HG03354 (cell line): ENCODE measurements at regions not wholly inside any gene's neighbourhood (a gene's known extent, or its start where the extent isn't known, plus 50 kb on each side); places are given as distances from the start of the nearest gene placed in this dataset.
"Not testable (repeated sequence)": the region's sequence is repeated elsewhere in the genome, so short reads cannot be mapped to it uniquely, and the experiment has no call there.

ENCODE experiments used
- ATAC-seq: cut with Tn5 transposase; IDR thresholded peaks from one replicate; pipeline ENCODE4 v1.9.1; 2021; ENCODE audit warnings: mild to moderate bottlenecking; ENCODE audit not compliant: unreplicated experiment, poor library complexity, severe bottlenecking

DNA sequence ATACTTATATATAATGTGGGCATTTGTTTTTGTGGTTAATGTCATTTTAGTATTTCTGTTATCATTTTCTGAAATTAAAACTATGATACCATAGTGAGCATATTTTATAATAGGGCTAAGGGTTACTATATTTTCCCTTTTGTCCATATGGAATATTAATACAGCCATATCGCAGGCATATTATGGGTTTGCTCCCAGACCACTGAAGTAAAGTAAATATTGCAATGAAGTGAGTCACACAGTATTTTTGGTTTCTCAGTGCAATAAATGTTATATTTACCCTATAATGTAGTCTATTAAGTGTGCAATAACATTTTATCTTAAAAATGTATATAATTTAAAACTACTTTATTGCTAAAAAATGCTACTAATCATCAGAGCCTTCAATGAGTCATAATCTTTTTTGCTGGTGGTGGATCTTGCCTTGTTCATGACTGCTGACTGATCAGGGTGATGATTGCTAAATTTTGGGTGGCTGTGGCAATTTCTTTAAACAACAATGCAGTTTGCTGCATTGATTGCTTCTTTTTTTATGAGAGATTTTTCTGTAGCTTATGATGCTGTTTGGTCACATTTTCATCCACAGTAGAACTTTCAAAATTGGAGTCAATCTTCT, 1044.5 kb upstream of the NOVA1 start:
- ATAC-seq, result no peak

DNA sequence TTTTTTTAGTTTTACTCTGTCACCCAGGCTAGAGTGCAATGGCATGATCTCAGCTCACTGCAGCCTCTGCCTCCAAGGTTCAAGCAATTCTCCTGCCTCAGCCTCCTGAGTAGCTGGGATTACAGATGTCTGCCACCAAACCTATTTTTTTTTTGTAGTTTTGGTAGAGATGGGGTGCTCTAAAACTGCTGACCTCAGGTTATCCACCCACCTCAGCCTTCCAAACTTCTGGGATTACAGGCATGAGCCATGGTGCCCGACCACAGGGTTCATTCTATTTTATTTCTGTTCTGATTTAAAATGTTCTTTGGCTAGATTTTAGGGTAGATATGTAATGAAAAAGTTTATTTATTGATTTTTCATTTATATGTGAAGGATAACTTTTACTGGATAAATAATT, 1062.8 kb upstream of the NOVA1 start:
- ATAC-seq, result no peak

DNA sequence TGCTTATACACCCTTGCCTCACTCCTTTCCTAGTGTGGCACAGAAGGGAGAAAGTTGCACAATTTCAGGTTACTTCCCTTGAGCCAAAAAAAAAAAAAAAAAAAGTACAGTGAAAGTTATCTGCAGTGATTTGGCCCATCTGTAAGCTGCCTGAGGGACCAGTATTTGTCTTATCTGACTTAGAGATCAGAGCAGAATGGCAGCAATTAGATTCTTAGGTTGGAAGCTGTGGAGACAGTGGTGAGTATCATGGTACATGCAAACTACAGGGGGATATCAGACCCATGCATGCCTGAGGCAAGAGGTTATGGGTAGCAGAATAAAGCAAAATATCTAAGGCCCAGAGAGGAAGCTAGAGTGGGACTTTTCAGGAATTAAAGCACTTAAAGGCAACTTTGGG, 1070.7 kb upstream of the NOVA1 start:
- ATAC-seq, result no peak

DNA sequence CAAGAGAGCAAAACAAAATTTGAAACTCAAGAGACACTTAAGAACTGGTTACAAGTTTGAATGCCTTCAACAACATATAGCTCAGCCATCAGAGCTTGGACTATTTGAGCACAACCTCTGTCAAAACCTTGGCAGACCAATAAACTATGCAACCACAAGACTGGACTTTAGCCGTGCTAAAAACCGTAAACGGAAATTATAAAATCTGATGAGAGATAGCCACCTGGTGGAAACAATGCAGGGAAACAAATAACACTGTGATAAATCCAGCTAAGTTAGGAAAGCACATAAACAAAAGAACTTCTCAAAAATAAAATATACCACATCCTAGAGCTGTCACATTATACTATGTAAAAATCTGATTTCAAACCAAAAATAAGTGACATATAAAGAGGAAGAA, 1074.2 kb upstream of the NOVA1 start:
- no peak for ATAC-seq

DNA sequence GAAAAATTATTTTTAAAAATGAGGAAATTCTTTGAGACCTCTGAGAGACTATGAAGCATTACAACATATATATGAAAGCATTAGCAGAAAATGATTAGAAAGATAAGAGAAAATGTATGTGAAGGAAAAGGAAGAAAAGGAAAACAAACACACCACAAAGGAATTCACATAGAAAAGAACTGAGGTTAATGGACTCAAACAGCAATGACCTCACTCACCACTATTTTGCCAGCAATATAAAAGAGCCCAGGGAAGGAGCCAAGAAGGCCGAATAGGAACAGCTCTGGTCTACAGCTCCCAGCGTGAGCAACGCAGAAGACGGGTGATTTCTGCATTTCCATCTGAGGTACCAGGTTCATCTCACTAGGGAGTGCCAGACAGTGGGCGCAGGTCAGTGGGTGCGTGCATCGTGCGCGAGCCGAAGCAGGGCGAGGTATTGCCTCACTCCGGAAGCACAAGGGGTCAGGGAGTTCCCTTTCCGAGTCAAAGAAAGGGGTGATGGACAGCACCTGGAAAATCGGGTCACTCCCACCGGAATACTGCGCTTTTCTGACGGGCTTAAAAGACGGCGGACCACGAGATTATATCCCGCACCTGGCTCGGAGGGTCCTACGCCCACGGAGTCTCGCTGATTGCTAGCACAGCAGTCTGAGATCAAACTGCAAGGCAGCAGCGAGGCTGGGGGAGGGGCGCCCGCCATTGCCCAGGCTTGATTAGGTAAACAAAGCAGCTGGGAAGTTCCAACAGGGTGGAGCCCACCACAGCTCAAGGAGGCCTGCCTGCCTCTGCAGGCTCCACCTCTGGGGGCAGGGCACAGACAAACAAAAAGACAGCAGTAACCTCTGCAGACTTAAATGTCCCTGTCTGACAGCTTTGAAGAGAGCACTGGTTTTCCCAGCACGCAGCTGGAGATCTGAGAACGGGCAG, 1075.2 kb upstream of the NOVA1 start:
- not testable (repeated sequence) for ATAC-seq

DNA sequence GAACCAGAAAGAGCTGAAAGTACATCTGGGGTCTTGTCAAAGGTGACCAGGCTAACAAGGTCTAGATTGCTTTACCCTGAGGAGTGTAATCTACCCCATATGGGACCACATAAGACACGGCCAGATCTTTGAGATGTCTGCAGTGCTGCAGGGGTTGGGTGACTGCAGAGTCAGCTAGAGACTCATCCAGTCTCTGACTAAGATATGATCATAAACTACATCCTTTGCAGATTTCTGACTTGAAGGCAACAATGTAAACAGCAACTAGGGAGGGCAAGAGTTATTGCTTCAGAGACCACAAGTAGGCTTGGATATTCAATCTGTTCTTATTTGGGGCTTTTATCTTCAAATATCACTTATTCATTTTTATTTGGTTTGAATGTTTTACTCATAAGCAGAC, 1080.5 kb upstream of the FOXG1 start:
- ATAC-seq, result no peak

DNA sequence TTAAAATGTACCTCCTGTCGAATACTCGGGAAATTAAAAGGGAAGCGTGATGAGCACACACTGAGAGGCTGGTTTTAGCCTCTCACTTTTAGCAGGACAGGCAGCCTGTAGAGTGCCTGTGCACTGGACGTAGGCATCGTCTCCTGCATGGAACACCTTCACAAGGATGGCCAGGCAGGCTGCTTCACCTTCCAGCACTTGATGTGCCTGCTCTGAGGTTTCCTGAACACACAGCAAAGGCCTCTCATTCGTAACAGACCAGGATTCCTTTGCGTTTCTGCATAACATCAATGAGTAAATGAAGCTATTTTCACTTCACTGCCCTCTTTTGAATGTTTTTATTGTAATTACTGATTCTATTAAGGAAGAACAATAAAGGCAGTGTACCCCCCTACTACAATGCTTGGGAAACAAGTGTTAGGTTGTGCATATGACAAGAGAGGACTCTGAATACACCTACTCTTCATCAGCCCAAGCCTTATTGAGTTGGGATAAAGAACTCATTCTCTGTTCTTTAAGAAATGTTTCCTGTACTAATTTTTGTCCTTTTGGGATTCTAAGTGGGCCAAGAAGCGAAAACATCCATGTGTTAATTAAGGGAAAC, 1077.6 kb upstream of the FOXG1 start:
- ATAC-seq, result no peak

DNA sequence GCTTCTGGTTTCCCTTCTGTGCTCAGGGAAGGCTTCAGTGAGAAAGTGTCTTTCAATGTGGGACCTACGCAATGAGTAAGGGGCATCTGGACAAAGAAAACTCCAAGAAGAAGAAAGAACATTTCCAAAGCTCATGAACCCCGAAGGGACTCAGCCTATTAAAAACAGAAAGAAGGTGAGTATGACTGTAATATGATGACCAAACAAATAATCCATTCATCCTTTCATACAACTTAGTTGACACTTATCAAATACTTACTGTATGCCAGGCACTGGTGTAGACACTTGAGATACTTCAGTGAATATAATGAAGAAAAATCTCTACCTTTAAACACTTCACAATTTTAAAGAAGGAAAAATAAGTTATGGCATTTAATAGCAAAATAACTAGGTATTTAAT, 1054.2 kb upstream of the FOXG1 start:
- ATAC-seq, result no peak

DNA sequence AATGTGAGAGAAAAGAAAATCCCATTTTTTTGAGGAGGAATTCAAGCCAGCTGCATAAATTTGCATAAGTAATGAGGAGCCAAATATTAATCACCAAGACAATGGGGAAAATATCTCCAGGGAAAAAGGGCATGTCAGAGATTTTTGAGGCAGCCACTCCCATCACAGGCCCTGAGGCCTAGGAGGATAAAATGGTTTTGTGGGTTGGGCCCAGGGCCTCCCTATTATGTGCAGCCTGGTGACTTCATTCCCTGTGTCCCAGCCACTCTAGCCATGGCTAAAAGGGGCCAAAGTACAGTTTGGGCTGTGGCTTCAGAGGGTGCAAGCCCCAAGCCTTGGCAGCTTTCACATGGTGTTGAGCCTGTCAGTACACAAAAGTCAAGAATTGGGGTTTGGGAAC, 1051.0 kb upstream of the FOXG1 start:
- ATAC-seq, result no peak

DNA sequence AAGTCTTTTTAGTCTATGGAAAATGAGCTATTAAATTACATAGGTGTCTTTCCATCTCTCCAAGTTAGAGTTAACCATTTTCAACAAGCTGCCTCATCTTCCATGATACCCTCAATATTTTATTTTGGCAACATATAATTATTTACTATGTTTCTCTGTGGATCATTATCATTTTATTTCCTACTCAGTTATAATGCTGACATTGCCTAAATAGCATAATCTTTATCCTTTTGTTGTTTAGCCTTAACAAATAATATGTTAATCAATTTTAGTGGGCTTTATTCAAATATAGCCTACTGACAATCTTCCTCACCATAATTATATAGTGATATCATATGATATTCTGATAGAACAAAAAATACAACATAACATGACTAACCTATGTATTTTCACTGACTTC, 1044.8 kb upstream of the FOXG1 start:
- no peak for ATAC-seq

DNA sequence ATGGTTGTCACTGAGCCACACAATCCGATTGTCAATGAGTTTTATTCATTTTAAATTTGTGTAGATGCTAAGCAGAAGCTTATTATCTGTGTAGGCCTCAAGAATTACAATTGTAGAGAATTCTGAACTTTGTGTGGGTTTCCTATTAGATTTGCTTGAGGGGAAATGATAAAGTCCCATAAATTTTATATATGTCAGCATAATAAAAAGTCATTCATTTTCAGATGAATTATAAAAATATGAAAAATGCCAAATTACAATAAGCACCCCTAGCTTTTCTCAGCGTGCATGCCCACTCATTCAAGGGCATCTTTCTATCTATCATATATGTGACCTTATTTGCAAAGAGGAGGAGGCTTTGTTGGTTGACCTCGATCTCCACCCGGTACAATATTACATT, 1041.1 kb upstream of the FOXG1 start:
- ATAC-seq, result no peak

DNA sequence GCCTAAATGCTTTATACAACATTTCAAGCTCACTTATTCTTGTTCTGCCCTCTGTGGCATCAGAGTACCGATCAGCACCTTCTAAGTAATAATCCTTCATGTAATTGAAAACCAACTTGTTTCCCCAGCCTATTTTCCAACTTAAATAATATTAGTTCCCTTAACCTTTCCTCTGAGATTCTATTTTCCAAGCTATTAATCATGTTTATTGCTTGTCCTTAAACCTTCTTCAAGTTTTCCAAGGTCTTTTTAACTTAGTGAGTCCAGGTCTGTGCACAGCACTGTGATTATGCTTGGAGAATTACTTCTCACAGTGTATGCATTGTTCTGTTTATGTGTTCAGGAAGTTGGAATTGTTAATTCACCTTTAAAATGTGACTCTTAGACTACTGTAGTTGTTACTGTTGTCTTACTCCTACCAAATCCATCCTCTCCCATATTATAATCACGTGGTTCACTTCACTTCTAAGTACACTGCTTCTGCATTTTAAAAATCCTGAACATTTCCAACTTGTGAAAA, 1039.3 kb upstream of the FOXG1 start:
- no peak for ATAC-seq

DNA sequence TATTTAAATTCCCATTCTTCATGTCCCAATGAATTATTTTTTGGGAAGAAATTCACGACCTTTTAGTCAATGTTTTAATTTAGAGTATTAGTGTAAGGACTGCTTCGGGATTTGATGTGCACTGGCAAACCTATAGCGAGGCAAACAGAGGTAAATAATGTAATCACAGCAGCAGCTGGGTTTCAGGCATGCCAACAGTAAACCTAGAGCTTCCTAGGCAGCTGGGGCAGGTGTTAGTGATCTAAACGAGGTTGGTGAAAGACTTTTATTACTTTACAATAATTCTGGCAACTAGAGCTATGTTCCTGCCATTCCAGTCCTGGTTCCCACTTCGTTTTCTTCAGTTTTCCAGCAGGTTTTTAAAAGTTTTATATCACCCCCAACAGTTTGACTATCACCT, 1036.4 kb upstream of the FOXG1 start:
- no peak for ATAC-seq

DNA sequence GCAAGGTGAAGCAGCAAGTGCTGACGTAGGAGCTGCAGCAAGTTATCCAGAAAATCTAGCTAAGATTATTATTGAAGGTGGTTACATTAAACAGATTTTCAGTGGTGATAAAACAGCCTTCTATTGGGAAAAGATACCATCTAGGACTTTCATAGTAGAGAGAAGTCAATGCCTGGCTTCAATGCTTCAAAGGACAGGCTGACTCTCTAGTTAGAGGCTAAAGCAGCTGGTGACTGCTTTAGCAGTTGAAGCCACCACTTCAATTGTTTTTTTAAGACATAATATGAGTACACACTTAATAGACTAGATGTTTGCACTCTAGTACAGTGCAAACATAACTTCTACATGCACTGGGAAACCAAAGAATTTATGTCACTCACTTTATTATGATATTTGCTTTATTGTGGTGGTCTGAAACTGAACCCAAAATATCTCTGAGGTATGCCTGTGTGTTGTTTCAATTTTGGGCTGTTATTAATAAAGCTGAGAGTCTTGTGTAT, 1026.9 kb upstream of the FOXG1 start:
- no peak for ATAC-seq

DNA sequence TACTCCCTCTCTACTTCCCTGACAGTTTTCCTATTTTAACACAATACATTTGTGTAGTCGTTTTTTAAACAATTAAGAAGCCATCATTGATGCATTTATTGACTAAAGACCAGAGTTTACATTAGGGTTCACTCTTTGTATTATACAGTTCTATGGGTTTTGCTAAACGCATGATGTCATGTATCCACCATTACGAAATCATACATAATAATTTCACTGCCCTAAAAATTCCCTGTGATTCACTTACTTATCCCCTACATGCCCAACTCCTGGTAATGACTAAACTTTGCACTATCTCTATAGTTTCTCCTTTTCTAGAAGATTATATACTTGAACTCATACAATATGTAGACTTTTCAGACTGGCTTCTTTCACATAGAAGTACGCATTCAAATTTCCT, 1016.5 kb upstream of the FOXG1 start:
- no peak for ATAC-seq

DNA sequence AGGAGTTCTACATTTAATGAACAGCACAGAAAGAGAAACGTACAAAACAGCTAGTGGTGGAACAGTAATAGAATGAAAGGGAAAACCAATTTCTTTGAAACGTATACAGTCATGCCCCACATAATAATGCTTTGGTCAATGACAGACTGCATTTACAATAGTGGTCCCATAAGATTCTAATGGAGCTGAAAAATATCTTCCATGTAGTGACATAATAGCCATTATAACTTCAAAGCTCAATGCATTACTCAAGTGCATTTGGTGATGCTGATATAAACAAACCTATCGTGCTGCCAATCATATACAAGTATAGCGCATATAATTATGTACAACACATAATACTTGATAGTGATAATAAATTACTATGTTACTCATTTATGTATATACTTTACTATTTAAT, 1008.9 kb upstream of the FOXG1 start:
- not testable (repeated sequence) for ATAC-seq

DNA sequence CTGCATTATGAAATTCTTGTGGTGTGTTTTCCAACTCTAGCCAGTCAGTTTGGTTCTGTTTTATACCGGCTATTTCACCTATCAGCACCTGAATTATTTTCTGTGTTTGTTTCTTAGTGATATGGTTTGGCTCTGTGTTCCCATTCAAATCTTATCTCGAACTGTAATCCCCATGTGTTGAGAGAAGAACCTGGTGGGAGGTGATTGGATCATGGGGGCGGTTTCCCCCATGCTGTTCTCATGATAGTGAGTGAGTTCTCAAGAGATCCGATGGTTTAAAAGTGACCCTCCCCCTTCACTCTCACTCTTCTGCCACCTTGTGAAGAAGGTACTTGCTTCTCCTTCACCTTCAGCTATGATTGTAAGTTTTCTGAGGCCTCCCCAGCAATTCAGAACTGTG, 1006.2 kb upstream of the FOXG1 start:
- ATAC-seq, result not testable (repeated sequence)

DNA sequence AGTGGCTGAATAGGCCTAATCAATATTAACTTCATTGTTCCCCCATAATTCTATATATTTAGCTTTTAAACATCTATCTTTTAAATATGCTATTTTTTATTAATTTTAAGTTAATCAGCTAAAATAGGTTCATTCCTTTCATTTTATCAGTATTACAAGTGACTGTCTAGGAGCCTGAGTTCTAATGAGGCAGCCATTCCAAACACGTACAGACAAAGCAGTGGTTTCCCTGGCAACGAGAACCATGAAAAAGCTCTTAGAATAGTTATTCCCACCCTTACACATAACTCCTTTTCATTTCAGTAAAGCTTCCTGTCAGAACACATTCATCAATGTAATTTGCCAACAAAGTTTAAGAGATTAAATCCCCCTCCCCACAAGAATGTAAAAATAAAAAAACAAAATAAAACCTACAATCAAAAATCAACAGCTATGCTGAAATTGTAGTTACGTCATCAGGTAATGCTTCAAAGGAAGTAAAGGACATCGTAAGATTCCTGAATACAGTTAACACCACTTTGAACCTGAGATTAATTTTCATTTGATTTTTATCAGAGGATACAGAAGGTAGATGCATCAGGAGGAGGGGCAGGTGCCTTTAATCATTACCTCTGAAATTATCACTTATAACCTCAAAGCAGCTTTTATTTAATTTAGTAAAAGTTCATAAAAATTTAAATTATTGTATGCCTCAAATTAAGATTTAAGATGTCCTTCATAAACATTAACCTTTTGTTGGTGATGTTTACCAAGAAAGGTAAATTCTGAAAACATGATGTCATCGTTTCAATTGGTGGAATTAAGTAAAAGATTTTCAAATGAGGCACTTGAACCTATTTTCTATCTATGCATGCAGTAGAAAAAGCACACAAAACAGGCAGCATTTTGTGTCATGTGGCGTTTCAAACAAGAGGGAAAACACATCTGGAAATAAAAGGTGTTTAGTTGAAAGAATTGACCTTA, 967.2 kb upstream of the FOXG1 start:
- ATAC-seq, result not testable (repeated sequence)

DNA sequence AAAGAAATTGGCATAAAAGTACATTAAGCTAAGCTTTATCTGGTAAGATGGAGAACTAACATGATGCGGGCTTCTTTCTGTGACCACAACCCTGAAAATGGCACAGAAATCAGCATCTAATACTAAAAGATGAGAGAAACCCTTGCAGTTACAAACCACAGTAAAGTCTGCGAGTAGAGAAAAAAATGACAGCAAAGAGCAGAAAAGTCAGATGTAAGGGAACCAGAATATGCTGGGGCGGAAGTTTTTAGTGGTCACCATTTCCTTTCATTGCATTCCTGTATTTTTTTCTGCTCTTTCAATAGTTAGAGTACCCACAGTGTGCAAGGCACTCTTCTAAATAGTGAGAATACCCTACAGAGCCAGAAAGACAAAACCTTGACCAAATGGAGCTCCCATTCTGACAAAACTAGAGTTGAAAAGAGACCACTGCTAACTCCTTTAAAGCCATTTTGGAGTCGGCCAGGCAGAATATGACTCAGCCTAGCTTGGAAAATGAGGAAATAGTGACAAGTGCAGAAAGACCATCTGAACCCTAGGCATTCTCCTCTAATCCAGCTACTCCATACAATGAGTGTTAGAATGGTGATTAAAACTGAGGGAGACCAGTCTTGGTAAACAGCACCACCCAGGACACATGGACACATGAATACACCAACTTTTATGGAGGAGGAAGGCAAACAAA, 948.7 kb upstream of the FOXG1 start:
- not testable (repeated sequence) for ATAC-seq
